CD4-positive, alpha-beta T cell (primary cell): ENCODE measurements at regions not wholly inside any gene's neighbourhood (a gene's known extent, or its start where the extent isn't known, plus 50 kb on each side); places are given as distances from the start of the nearest gene placed in this dataset.

Experiments
- ATAC-seq: fragments of 200-7000 bp; cut with Tn5 transposase; one replicate; pipeline ENCODE4 v1.10.0; 2022; ENCODE audit warnings: mild to moderate bottlenecking; ENCODE audit not compliant: poor library complexity
- CTCF ChIA-PET: fragments of 350-600 bp; sonication (Branson Sonifier 250); formaldehyde crosslinking; loops from one replicate; lab custom pipeline; 2021; ENCODE audit warnings: antibody characterized with exemption, inconsistent platforms; lab: Charles Lee
- POLR2A ChIA-PET: fragments of 350-600 bp; sonication (Branson Sonifier 250); formaldehyde crosslinking; loops from one replicate; lab custom pipeline; 2021; ENCODE audit warnings: antibody characterized with exemption, inconsistent platforms; lab: Charles Lee
- DNase-seq, 14 experiments: peaks; one replicate each; pipeline ENCODE4 v3.0.0-alpha.2; 2013 to 2020; ENCODE audit warnings: mixed read lengths in 2 of 14
- H3K27ac ChIP-seq, 2 donors: one replicate each; pipeline versions ENCODE4 v1.5.1 to v1.7.0; 2013; ENCODE audit warnings: low read length in 2 of 2, low read depth in 1 of 2, mild to moderate bottlenecking in 1 of 2
- H3K27me3 ChIP-seq, 2 experiments: 1 replicate in 1 of 2; 2 replicates in 1 of 2; pipeline versions ENCODE4 v1.6.1 to v1.7.0; 2013; ENCODE audit warnings: low read length in 2 of 2, control low read depth in 1 of 2, mild to moderate bottlenecking in 1 of 2, moderate library complexity in 1 of 2; ENCODE audit not compliant: insufficient read depth in 2 of 2, control insufficient read depth in 1 of 2
- H3K36me3 ChIP-seq: one replicate; pipeline ENCODE4 v1.6.1; 2013; ENCODE audit warnings: low read length, control low read depth; ENCODE audit not compliant: insufficient read depth
- H3K4me1 ChIP-seq: one replicate; pipeline ENCODE4 v1.6.1; 2013; ENCODE audit warnings: low read length, control low read depth; ENCODE audit not compliant: insufficient read depth
- H3K4me3 ChIP-seq: one replicate; pipeline ENCODE4 v1.5.1; 2013; ENCODE audit warnings: mild to moderate bottlenecking, low read length, moderate library complexity
- H3K9me3 ChIP-seq, 2 experiments: 1 replicate in 1 of 2; 2 replicates in 1 of 2; pipeline versions ENCODE4 v1.6.1 to v1.7.0; 2013; ENCODE audit warnings: low read length in 2 of 2, mild to moderate bottlenecking in 2 of 2, control low read depth in 1 of 2, moderate library complexity in 1 of 2; ENCODE audit not compliant: control insufficient read depth in 1 of 2, insufficient read depth in 1 of 2
- H3K27ac Mint-ChIP-seq: one replicate; pipeline ENCODE4 v1.8.0; 2020; ENCODE audit warnings: mixed read lengths
- H3K27me3 Mint-ChIP-seq: one replicate; pipeline ENCODE4 v1.8.0; 2021; ENCODE audit warnings: mixed read lengths
- H3K36me3 Mint-ChIP-seq: one replicate; pipeline ENCODE4 v1.8.0; 2021; ENCODE audit warnings: low read depth, mixed read lengths
- H3K4me1 Mint-ChIP-seq: one replicate; pipeline ENCODE4 v1.8.0; 2021; ENCODE audit warnings: low read depth, mixed read lengths
- H3K4me3 Mint-ChIP-seq: one replicate; pipeline ENCODE4 v1.8.0; 2020; ENCODE audit warnings: mild to moderate bottlenecking, mixed read lengths
- H3K9me3 Mint-ChIP-seq: one replicate; pipeline ENCODE4 v1.8.0; 2020; ENCODE audit warnings: mixed read lengths
- CTCF ChIP-seq: fragments of 200-600 bp; IDR thresholded peaks from one replicate; pipeline ENCODE4 v1.8.0; 2022; ENCODE audit warnings: antibody characterized with exemption, mild to moderate bottlenecking
- intact Hi-C, 2 experiments: fragments of 100-400 bp; cut with DNase I in 1 of 2; cut with micrococcal nuclease in 1 of 2; formaldehyde crosslinking; loops; one replicate each; pipeline versions ENCODE4 v1.15.1 to v1.9.0; 2023 to 2025; cut with DNase I, micrococcal nuclease

GRCh38 chr4:14066979-14067378 is 439.5 kb upstream of the BOD1L1 start:
- no peak overlapping the region for H3K4me3 Mint-ChIP-seq
- Histone ChIP-seq H3K27me3 (no peaks in the 10 kb centered on the region), H3K27ac (no peak overlapping the region), H3K4me1 (no peaks in the 10 kb centered on the region), H3K9me3 (peaks cover 4 to 14% of the 10 kb centered on the region in 2 experiments), H3K4me3 (no peak overlapping the region), H3K36me3 (no peaks in the 10 kb centered on the region)
- H3K27me3 Mint-ChIP-seq = no peaks in the 10 kb centered on the region
- CTCF ChIA-PET = no interaction called here
- H3K27ac Mint-ChIP-seq = no peak overlapping the region
- H3K4me1 Mint-ChIP-seq = no peaks in the 10 kb centered on the region
- POLR2A ChIA-PET = no interaction called here
- no peak for ATAC-seq
- no peak for TF ChIP-seq CTCF
- intact Hi-C loops = no loop called here
- H3K36me3 Mint-ChIP-seq = no peaks in the 10 kb centered on the region
- peaks cover 3% of the 10 kb centered on the region for H3K9me3 Mint-ChIP-seq
- no peak for DNase-seq

DNA sequence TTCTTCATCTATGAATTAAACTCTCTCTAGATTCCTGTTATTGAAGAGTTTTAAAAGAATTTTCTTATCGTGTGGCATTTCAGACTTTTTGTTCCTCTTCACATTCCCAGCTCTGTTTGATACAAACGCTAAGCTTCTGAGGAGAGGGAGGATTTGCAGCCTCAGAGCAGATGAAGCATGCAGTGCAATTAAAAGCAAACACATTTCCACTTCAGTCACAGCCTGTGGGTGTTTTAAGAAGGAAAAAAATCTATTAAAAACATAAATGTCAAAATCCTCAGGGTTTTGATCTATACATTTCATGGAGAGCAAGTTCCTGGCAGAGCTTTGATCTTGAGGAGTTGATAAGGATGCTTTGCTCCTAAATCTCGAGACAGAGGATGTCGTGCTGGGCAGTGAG is 442.4 kb upstream of the BOD1L1 start:
- H3K4me3 ChIP-seq = no peak overlapping the region
- Mint-ChIP-seq H3K27ac (no peak overlapping the region), H3K4me1 (no peaks in the 10 kb centered on the region), H3K36me3 (no peaks in the 10 kb centered on the region), H3K4me3 (no peak overlapping the region), H3K27me3 (no peaks in the 10 kb centered on the region), H3K9me3 (peaks cover 14% of the 10 kb centered on the region)
- TF ChIP-seq CTCF = no peak
- DNase-seq = no peak
- intact Hi-C loops = no loop called here
- H3K9me3 ChIP-seq = peaks cover 9 to 26% of the 10 kb centered on the region in 2 experiments
- ChIA-PET POLR2A (no interaction called here), CTCF (no interaction called here)
- no peaks in the 10 kb centered on the region for H3K36me3 ChIP-seq
- no peaks in the 10 kb centered on the region for H3K27me3 ChIP-seq
- no peaks in the 10 kb centered on the region for H3K4me1 ChIP-seq
- H3K27ac ChIP-seq = no peak overlapping the region
- no peak for ATAC-seq

- no peak overlapping the region for H3K27ac ChIP-seq
- no peak overlapping the region for H3K4me3 Mint-ChIP-seq
- POLR2A ChIA-PET = no interaction called here
- no peaks in the 10 kb centered on the region for H3K4me1 Mint-ChIP-seq
- no peaks in the 10 kb centered on the region for H3K4me1 ChIP-seq
- no peak for TF ChIP-seq CTCF
- CTCF ChIA-PET = no interaction called here
- DNase-seq (no peak), ATAC-seq (no peak)
- H3K9me3 ChIP-seq = peaks cover 9 to 26% of the 10 kb centered on the region in 2 experiments
- no peak overlapping the region for H3K4me3 ChIP-seq
- no peaks in the 10 kb centered on the region for H3K27me3 ChIP-seq
- intact Hi-C loops = no loop called here
- H3K36me3 ChIP-seq = no peaks in the 10 kb centered on the region
- no peaks in the 10 kb centered on the region for H3K36me3 Mint-ChIP-seq
- H3K9me3 Mint-ChIP-seq = peaks cover 18% of the 10 kb centered on the region
- no peaks in the 10 kb centered on the region for H3K27me3 Mint-ChIP-seq
- no peak overlapping the region for H3K27ac Mint-ChIP-seq
Measured at GRCh38 chr4:14070289-14070880, 442.9 kb upstream of the BOD1L1 start.
